ENCODE measurements at regions not wholly inside any gene's neighbourhood (a gene's known extent, or its start where the extent isn't known, plus 50 kb on each side); places are given as distances from the start of the nearest gene placed in this dataset.

DNA sequence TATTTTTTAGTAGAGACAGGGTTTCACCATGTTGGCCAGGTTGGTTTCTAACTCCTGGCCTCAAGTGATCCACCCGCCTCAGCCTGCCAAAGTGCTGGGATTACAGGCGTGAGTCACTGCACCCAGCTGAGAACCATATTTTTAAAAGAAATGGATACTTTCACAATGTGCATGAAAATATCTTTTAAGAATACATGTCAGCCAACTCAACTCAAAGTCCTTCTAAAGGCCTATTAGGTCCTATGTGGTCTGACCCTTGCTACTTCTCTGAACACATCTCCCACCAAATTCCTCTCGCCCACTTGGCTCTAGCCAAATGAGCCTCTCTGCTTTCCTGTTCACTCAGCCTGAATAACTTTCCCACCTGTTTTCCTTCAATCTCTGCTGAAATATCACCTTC lies 119.6 kb downstream of the MTX2 start:
- WGBS, 2 experiments, result 92 to 96% methylated on average over 3 of the region's 3 CpGs
- Histone ChIP-seq H3K4me3 (ENCODE audit: insufficient read depth, low read depth, low read length) (no peak overlapping the region), H3K4me1 (ENCODE audit: control insufficient read depth, insufficient read depth, low read length) (no peaks in the 10 kb centered on the region)

DNA sequence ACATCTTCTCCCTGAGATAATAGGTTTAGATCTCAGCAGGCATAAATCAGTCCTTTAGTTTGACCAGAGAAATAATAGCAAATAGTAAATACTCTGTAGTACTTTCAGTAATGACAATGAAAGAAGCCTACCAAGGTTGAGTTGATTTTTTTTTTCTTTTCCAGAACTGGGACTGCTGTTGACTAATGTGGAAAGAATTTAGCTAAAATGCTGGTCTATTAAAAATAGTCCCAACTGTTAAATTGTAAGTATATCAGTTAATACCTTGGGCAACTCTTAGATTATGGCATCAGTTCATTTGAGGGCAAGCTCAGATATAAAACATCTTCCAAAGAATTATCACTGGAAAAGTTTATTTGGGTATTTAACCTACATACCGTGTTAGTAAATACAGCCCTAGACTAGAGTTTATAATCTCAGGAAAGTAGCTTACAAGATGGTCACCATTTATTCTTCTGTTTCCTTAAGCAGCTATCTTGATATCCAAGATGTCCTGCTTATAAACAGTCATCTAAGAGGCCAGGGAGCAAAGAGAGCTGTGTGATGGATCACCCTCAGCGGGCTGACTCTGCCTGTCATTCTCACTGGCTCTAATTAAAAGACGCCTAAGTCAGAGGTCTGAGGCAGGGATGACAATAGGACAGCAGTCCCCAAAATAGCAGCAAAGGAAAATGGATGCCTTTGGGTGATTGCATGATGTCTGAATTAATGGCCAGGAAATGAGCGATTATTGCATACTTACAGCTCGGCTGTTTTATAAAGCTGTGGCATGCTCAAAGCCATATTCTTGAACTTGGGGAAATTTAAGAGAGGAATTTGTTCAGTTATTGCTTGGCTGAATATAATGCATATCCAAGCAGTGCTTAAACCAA lies 121.3 kb downstream of the MTX2 start:
- Histone ChIP-seq H3K4me1 (ENCODE audit: control insufficient read depth, insufficient read depth, low read length) (no peaks in the 10 kb centered on the region), H3K27me3 (ENCODE audit: control insufficient read depth, insufficient read depth, low read length, poor library complexity, severe bottlenecking) (no peaks in the 10 kb centered on the region), H3K36me3 (ENCODE audit: control insufficient read depth, insufficient read depth, low read length) (no peaks in the 10 kb centered on the region), H3K27ac (ENCODE audit: insufficient read depth, low read depth, low read length, poor library complexity, severe bottlenecking) (no peak overlapping the region), H3K4me3 (ENCODE audit: insufficient read depth, low read depth, low read length) (no peak overlapping the region), H3K9me3 (ENCODE audit: control insufficient read depth, low read length) (no peaks in the 10 kb centered on the region)
- 82 to 84% methylated on average over 5 of the region's 5 CpGs for WGBS, 2 experiments

More for the DNA sequence above, 119.6 kb downstream of the MTX2 start:
- Histone ChIP-seq H3K27ac (ENCODE audit: insufficient read depth, low read depth, low read length, poor library complexity, severe bottlenecking) (no peak overlapping the region), H3K9me3 (ENCODE audit: control insufficient read depth, low read length) (no peaks in the 10 kb centered on the region), H3K27me3 (ENCODE audit: control insufficient read depth, insufficient read depth, low read length, poor library complexity, severe bottlenecking) (no peaks in the 10 kb centered on the region), H3K36me3 (ENCODE audit: control insufficient read depth, insufficient read depth, low read length) (no peaks in the 10 kb centered on the region)

DNA sequence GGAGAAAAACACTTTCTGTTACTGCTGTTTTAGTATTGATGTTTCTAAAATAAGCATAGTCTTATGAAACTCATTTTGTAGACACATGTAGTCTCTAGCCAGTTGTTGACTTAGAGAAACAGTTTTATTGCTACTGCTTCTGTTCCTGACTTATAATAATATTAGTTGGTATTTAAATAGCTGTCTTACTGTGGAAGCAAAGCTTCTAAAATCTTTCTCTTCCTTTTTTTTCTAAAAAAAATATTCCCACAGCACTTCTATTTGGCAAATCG lies 121.8 kb downstream of the MTX2 start:
- WGBS, 2 experiments, result 93 to 100% methylated on average over 1 of the region's 1 CpG
- H3K4me3 ChIP-seq (ENCODE audit: insufficient read depth, low read depth, low read length), result no peak overlapping the region
- H3K9me3 ChIP-seq (ENCODE audit: control insufficient read depth, low read length), result no peaks in the 10 kb centered on the region
- H3K36me3 ChIP-seq (ENCODE audit: control insufficient read depth, insufficient read depth, low read length), result no peaks in the 10 kb centered on the region
- no peak overlapping the region for H3K27ac ChIP-seq (ENCODE audit: insufficient read depth, low read depth, low read length, poor library complexity, severe bottlenecking)
- no peaks in the 10 kb centered on the region for H3K4me1 ChIP-seq (ENCODE audit: control insufficient read depth, insufficient read depth, low read length)
- H3K27me3 ChIP-seq (ENCODE audit: control insufficient read depth, insufficient read depth, low read length, poor library complexity, severe bottlenecking), result no peaks in the 10 kb centered on the region

DNA sequence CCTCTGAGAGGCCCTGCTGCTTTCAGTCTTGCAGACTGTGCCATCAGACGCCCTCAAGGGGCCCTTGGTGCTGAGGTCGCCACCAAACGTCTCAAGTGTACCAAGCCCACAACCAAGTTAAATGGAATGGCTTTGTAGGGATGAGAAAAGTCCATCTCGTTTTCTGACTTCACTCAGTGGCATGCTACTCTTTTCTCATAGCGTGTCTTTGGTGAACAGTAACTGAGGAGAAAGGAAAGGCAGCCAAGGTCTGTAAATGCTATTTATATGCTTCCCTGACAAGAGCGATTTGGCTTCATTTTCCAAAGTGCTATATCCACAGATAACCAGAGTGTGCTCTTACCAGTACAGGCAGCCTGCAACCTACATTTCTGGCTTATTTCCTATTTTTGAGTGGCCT lies 123.0 kb downstream of the MTX2 start:
- Histone ChIP-seq H3K4me3 (ENCODE audit: insufficient read depth, low read depth, low read length) (no peak overlapping the region), H3K9me3 (ENCODE audit: control insufficient read depth, low read length) (no peaks in the 10 kb centered on the region), H3K36me3 (ENCODE audit: control insufficient read depth, insufficient read depth, low read length) (no peaks in the 10 kb centered on the region), H3K27ac (ENCODE audit: insufficient read depth, low read depth, low read length, poor library complexity, severe bottlenecking) (no peak overlapping the region), H3K4me1 (ENCODE audit: control insufficient read depth, insufficient read depth, low read length) (no peaks in the 10 kb centered on the region), H3K27me3 (ENCODE audit: control insufficient read depth, insufficient read depth, low read length, poor library complexity, severe bottlenecking) (no peaks in the 10 kb centered on the region)
- WGBS, 2 experiments, result 90 to 91% methylated on average over 6 of the region's 6 CpGs

DNA sequence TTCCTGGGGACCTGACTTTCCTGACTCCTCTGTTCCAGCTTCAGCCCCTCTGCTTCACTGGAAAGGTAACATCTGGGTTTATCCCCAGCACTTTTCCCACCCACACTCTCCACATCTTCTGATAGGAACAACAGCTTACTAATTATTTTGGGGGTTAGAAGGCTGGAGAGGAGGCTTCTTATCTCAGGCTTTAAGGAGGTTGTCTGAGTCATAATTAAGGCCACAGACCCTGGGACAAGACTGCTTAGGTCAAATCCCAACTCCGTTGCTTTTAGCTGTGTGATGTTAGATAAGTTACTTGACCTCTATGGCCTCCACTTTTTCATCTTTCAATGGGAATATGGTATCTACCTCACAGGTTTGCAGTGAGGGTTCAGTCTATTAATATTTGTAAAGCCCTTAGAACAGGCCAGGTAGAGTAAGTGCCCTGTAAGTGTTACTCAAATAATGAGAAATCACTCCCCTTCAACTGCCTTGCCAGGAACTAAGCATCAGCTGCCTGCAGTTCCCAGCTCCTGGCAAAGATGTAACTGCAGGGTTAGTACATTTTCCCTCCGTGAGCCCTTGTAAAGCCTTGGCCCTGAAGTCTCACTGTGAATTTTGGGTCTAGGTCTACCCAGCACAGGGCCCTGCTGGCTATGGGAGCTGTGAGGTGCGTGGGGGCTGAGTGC lies 123.6 kb downstream of the MTX2 start:
- Histone ChIP-seq H3K4me3 (ENCODE audit: insufficient read depth, low read depth, low read length) (no peak overlapping the region), H3K4me1 (ENCODE audit: control insufficient read depth, insufficient read depth, low read length) (no peaks in the 10 kb centered on the region), H3K27ac (ENCODE audit: insufficient read depth, low read depth, low read length, poor library complexity, severe bottlenecking) (no peak overlapping the region), H3K9me3 (ENCODE audit: control insufficient read depth, low read length) (no peaks in the 10 kb centered on the region), H3K36me3 (ENCODE audit: control insufficient read depth, insufficient read depth, low read length) (no peaks in the 10 kb centered on the region), H3K27me3 (ENCODE audit: control insufficient read depth, insufficient read depth, low read length, poor library complexity, severe bottlenecking) (no peaks in the 10 kb centered on the region)
- WGBS, 2 experiments, result 88 to 93% methylated on average over 2 to 3 of the region's 3 CpGs

DNA sequence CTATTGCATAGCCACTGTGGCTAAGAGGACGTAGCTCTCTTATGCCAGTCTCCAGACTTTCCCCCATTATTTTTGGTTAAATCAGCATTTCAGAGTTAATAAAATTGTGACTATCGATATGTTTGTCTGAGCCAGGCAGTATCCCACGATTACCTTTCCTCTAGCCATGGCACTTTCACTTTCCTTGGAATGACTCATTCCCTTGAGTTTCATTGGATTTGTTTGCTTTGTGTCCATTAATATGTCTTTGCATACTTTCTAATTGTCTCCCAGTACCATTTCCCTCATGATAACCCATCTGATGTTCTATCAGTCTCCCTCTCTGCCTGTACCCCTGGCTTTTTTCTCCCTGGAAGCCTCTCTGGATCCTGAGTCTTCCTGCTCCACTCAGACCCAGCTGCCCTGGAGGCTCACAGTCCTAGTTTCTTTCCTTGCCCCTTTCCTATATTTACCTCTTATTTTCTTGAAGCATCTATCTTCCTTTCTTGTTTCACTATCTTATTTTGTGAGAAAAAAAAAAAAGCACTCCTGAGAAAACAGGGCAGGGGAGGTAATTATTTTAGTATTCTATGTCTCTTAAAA lies 126.1 kb downstream of the MTX2 start:
- no peak overlapping the region for H3K27ac ChIP-seq (ENCODE audit: insufficient read depth, low read depth, low read length, poor library complexity, severe bottlenecking)
- H3K27me3 ChIP-seq (ENCODE audit: control insufficient read depth, insufficient read depth, low read length, poor library complexity, severe bottlenecking), result no peaks in the 10 kb centered on the region
- WGBS, 2 experiments, result 95% methylated on average over 3 of the region's 3 CpGs

DNA sequence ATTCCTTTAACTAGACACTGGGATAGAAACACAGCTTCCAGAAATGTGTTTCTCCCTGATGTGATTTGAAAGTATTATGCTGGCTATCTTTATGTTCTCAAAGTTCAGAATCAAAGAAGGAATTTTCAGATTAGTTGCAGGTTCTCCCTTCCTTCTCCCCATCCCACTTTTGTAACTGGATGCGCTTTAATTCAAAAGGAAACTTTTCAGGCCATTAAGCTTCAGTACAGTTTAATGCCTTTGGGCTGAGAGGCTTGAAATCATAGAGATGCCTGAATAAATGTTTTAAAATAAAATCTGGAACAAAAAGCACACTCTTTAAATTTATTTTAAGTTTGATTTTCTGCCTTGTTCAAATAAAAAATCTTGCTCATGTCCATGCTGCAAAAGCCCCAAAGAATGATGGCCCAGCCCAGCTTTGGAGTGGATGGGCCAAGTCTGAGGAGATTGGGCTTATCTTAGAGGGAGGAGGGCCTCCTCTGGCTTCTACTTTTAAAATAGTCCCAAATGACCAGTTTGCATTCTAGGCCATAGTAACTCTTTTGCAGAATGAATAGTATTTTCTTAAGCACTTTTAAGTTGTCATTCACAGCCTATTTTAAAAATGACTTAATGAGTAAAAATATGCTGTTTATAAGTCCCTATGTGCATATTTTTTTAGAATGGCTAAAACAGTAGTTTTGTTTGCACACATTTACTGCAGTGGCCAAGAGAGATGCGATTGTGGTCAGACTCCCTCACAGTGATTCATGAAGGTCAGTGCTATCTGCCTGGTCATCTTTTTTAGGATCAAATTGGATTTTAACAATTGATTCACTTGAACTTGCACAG lies 129.2 kb downstream of the MTX2 start:
- WGBS, 2 experiments, result 97 to 98% methylated on average over 2 of the region's 2 CpGs
- Histone ChIP-seq H3K36me3 (ENCODE audit: control insufficient read depth, insufficient read depth, low read length) (no peaks in the 10 kb centered on the region), H3K4me3 (ENCODE audit: insufficient read depth, low read depth, low read length) (no peak overlapping the region), H3K27ac (ENCODE audit: insufficient read depth, low read depth, low read length, poor library complexity, severe bottlenecking) (no peak overlapping the region), H3K4me1 (ENCODE audit: control insufficient read depth, insufficient read depth, low read length) (no peaks in the 10 kb centered on the region), H3K9me3 (ENCODE audit: control insufficient read depth, low read length) (no peaks in the 10 kb centered on the region), H3K27me3 (ENCODE audit: control insufficient read depth, insufficient read depth, low read length, poor library complexity, severe bottlenecking) (no peaks in the 10 kb centered on the region)

More for the DNA sequence above, 126.1 kb downstream of the MTX2 start:
- no peaks in the 10 kb centered on the region for H3K9me3 ChIP-seq (ENCODE audit: control insufficient read depth, low read length)
- no peaks in the 10 kb centered on the region for H3K4me1 ChIP-seq (ENCODE audit: control insufficient read depth, insufficient read depth, low read length)
- H3K4me3 ChIP-seq (ENCODE audit: insufficient read depth, low read depth, low read length), result no peak overlapping the region
- H3K36me3 ChIP-seq (ENCODE audit: control insufficient read depth, insufficient read depth, low read length), result no peaks in the 10 kb centered on the region

DNA sequence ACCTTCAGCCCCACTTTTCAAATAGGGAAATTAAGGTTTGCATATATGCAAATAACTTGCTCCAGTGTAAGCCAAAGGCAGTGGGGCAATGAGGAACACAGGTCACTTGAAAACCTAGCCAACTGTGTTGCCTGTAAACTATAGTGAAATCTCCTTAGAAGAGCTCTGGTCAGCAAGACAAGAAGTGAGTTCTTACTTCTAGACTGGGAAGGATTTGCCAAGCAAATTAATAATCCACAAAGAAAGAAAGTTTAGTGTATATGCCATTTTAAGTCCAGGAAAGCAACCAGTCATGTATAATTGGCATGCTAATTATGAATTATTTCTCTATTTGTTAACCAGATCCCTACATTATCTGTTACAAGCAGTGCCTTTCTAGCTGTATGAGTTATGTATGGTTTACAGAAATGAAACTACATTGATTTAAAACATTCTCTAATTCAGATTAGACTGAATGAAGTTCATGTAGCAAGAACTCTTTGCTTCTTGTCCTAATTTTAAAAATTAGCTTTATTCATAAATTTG lies 129.9 kb downstream of the MTX2 start:
- H3K9me3 ChIP-seq (ENCODE audit: control insufficient read depth, low read length), result no peaks in the 10 kb centered on the region
- H3K4me3 ChIP-seq (ENCODE audit: insufficient read depth, low read depth, low read length), result no peak overlapping the region
- H3K27ac ChIP-seq (ENCODE audit: insufficient read depth, low read depth, low read length, poor library complexity, severe bottlenecking), result no peak overlapping the region
- no peaks in the 10 kb centered on the region for H3K36me3 ChIP-seq (ENCODE audit: control insufficient read depth, insufficient read depth, low read length)
- H3K4me1 ChIP-seq (ENCODE audit: control insufficient read depth, insufficient read depth, low read length), result no peaks in the 10 kb centered on the region
- no peaks in the 10 kb centered on the region for H3K27me3 ChIP-seq (ENCODE audit: control insufficient read depth, insufficient read depth, low read length, poor library complexity, severe bottlenecking)

DNA sequence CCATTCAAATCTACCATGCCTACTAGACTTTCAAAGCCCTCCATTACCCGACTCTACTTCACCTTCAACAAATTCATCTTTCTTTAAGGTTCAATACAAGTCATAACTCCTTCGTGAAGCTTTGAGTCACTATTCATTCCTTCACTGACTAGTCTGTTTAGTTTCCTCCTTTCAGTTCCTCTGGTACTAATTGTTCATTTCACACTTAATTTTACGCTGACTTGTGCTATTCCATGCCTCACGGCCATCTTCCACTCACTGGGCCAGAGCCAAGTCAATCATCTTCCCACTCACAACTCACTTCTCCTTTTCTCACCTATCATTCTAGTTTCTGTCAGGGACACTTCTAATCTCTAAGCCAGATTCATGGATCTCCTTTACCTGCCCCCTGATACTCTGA lies 136.2 kb downstream of the MTX2 start:
- Histone ChIP-seq H3K36me3 (ENCODE audit: control insufficient read depth, insufficient read depth, low read length) (no peaks in the 10 kb centered on the region), H3K27me3 (ENCODE audit: control insufficient read depth, insufficient read depth, low read length, poor library complexity, severe bottlenecking) (no peaks in the 10 kb centered on the region), H3K4me1 (ENCODE audit: control insufficient read depth, insufficient read depth, low read length) (no peaks in the 10 kb centered on the region), H3K4me3 (ENCODE audit: insufficient read depth, low read depth, low read length) (no peak overlapping the region), H3K27ac (ENCODE audit: insufficient read depth, low read depth, low read length, poor library complexity, severe bottlenecking) (no peak overlapping the region), H3K9me3 (ENCODE audit: control insufficient read depth, low read length) (no peaks in the 10 kb centered on the region)
- WGBS, 2 experiments, result no CpG with 5 or more reads among the region's 4 CpGs

DNA sequence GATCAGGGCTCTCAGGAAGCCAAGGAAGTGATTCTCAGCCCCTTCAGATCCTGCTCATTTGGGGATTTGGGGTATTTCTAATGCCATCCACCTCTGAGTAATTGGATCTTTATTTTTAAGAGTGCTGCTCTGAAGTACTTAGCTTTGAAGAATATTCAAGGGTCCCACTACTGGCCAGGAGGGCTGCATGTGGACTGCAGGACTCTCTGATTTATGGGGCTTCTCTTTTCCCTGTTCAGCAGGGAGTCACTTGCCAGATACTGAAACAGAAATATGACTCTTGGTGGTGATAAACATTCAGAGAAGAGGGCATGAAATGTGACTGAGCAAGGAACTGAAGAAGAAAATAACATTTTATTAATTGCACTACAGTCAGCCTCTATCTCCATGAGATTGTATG lies 138.5 kb downstream of the MTX2 start:
- Histone ChIP-seq H3K4me1 (ENCODE audit: control insufficient read depth, insufficient read depth, low read length) (no peaks in the 10 kb centered on the region), H3K9me3 (ENCODE audit: control insufficient read depth, low read length) (no peaks in the 10 kb centered on the region), H3K36me3 (ENCODE audit: control insufficient read depth, insufficient read depth, low read length) (no peaks in the 10 kb centered on the region), H3K27me3 (ENCODE audit: control insufficient read depth, insufficient read depth, low read length, poor library complexity, severe bottlenecking) (no peaks in the 10 kb centered on the region), H3K27ac (ENCODE audit: insufficient read depth, low read depth, low read length, poor library complexity, severe bottlenecking) (no peak overlapping the region), H3K4me3 (ENCODE audit: insufficient read depth, low read depth, low read length) (no peak overlapping the region)

Measured in ectodermal cell (in vitro differentiated cells).